Ishikawa (cell line): ENCODE measurements at regions not wholly inside any gene's neighbourhood (a gene's known extent, or its start where the extent isn't known, plus 50 kb on each side); places are given as distances from the start of the nearest gene placed in this dataset.

Source experiments
- CEBPB ChIP-seq: IDR thresholded peaks from 2 replicates; pipeline ENCODE4 v1.6.1; 2012
- TCF12 ChIP-seq: IDR thresholded peaks from 2 replicates; pipeline ENCODE4 v1.6.1; 2012; ENCODE audit warnings: low read depth
- ZBTB7A ChIP-seq: IDR thresholded peaks from 2 replicates; pipeline ENCODE4 v1.6.1; 2012; ENCODE audit warnings: low read depth

DNA sequence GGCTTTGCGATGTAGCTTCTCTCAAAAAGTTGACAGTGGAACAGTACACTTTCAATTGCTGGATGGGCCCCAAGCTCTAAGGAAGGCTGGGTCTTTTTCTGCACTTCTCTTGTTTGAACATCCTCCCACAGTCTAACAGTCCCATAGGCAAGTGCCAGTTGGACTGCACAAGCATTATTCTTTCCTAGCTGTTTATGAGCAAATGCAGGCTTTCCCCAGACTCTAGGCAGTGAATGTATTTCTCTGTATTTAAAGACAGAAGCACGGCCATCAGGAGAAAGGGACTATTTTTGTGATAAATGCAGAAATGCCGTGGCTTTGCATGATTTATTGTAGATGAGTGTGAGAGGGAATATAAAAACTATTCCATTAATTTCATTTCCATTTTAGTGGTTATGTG, 539.3 kb upstream of the LMCD1 start:
- no peak for TF ChIP-seq TCF12
- TF ChIP-seq ZBTB7A = no peak
- no peak for TF ChIP-seq CEBPB
